MCF 10A (cell line): ENCODE measurements at regions not wholly inside any gene's neighbourhood (a gene's known extent, or its start where the extent isn't known, plus 50 kb on each side); places are given as distances from the start of the nearest gene placed in this dataset.
A peak's percentile ranks its signal among the peaks of the same experiment; 100 is the strongest.

Source experiments
- BruUV-seq: library from RNA; stranded (reverse); fragments of 400-500 nt; replicated peaks from 2 replicates; lab custom pipeline; 2021; lab: Mats Ljungman, UMichigan
- CTCF ChIA-PET: fragments of 300-600 bp; sonication (Branson Sonifier 250); formaldehyde crosslinking; extraction: SDS; loops from one replicate; lab custom pipeline; 2021; ENCODE audit warnings: antibody characterized with exemption, inconsistent platforms; lab: Yijun Ruan, JAX
- POLR2A ChIA-PET: fragments of 300-600, 350-650 bp; sonication (Branson Sonifier 250); formaldehyde crosslinking; extraction: SDS; loops from one replicate; lab custom pipeline; 2020; ENCODE audit warnings: antibody characterized with exemption, inconsistent platforms; lab: Yijun Ruan, JAX
- DNase-seq: peaks from one replicate; pipeline ENCODE4 v3.0.0-alpha.2; 2018; ENCODE audit not compliant: unreplicated experiment
- H3K27ac Mint-ChIP-seq: one replicate; pipeline ENCODE4 v1.8.0; 2022; ENCODE audit warnings: mild to moderate bottlenecking, low read depth, mixed read lengths; ENCODE audit not compliant: unreplicated experiment
- H3K27me3 Mint-ChIP-seq: one replicate; pipeline ENCODE4 v1.8.0; 2022; ENCODE audit warnings: mixed read lengths; ENCODE audit not compliant: insufficient read depth, unreplicated experiment
- H3K36me3 Mint-ChIP-seq: one replicate; pipeline ENCODE4 v1.8.0; 2022; ENCODE audit warnings: mild to moderate bottlenecking, moderate library complexity, mixed read lengths; ENCODE audit not compliant: insufficient read depth, unreplicated experiment
- H3K4me1 Mint-ChIP-seq: one replicate; pipeline ENCODE4 v1.8.0; 2022; ENCODE audit warnings: mixed read lengths; ENCODE audit not compliant: insufficient read depth, unreplicated experiment
- H3K4me3 Mint-ChIP-seq: one replicate; pipeline ENCODE4 v1.8.0; 2022; ENCODE audit warnings: mild to moderate bottlenecking, moderate library complexity, mixed read lengths; ENCODE audit not compliant: unreplicated experiment
- H3K9me3 Mint-ChIP-seq: one replicate; pipeline ENCODE4 v1.8.0; 2022; ENCODE audit warnings: mixed read lengths; ENCODE audit not compliant: unreplicated experiment
- intact Hi-C: fragments of 100-400 bp; cut with micrococcal nuclease; formaldehyde crosslinking; loops from 2 replicates; pipeline ENCODE4 v1.14.1; 2022
- TF ChIP-seq, protein P1 (sequence below): fragments of 200-600 bp; IDR thresholded peaks from one replicate; pipeline ENCODE4 v1.8.0; 2022; ENCODE audit warnings: antibody characterized with exemption, mild to moderate bottlenecking; ENCODE audit not compliant: unreplicated experiment

- POLR2A ChIA-PET = interaction anchor here (0.6 kb wide), 1 partner anchor 530 kb away, joined by 3 read pairs; no protein-coding TSS in a partner anchor
- H3K36me3 Mint-ChIP-seq = no peaks in the 10 kb centered on the region
- BruUV-seq = no TSS peak
- peaks cover 11% of the 10 kb centered on the region for H3K4me1 Mint-ChIP-seq
- DNase-seq = peak; percentile 76
- H3K27me3 Mint-ChIP-seq = no peaks in the 10 kb centered on the region
- TF ChIP-seq, protein P1, sequence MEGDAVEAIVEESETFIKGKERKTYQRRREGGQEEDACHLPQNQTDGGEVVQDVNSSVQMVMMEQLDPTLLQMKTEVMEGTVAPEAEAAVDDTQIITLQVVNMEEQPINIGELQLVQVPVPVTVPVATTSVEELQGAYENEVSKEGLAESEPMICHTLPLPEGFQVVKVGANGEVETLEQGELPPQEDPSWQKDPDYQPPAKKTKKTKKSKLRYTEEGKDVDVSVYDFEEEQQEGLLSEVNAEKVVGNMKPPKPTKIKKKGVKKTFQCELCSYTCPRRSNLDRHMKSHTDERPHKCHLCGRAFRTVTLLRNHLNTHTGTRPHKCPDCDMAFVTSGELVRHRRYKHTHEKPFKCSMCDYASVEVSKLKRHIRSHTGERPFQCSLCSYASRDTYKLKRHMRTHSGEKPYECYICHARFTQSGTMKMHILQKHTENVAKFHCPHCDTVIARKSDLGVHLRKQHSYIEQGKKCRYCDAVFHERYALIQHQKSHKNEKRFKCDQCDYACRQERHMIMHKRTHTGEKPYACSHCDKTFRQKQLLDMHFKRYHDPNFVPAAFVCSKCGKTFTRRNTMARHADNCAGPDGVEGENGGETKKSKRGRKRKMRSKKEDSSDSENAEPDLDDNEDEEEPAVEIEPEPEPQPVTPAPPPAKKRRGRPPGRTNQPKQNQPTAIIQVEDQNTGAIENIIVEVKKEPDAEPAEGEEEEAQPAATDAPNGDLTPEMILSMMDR = no peak
- no peak overlapping the region for H3K27ac Mint-ChIP-seq
- intact Hi-C loops = loop anchor here (10.0 kb wide), 2 partner anchors 331 to 929 kb away; no protein-coding TSS in a partner anchor
- no peaks in the 10 kb centered on the region for H3K9me3 Mint-ChIP-seq
- no peak overlapping the region for H3K4me3 Mint-ChIP-seq
- CTCF ChIA-PET = no interaction called here
Measured at GRCh38 chr1:96234299-96234698, 487.3 kb upstream of the PTBP2 start.

GRCh38 chr1:96236156-96236739 lies 485.3 kb upstream of the PTBP2 start:
- BruUV-seq = no TSS peak

DNA sequence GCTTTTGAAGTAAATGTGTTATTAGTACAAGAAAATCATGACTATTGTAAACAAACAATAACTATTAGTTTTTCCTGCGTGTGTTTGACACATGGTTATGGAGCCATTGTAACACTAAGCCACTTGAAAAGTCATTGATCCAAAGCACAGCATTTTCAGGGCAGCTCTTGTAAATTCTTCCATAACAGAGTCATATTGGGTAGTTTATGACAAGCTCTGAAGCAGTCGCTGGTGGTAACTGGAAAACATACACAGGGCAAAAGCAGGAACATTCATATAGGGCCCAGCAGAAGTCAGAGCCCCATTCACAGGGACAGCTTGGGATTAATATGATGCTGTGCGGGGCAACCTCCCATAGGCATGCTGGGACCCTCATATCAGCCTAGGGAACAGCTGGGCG lies 483.2 kb upstream of the PTBP2 start:
- no peak for DNase-seq
- POLR2A ChIA-PET = no interaction called here
- Mint-ChIP-seq H3K27ac (no peak overlapping the region), H3K27me3 (no peaks in the 10 kb centered on the region), H3K36me3 (no peaks in the 10 kb centered on the region), H3K4me3 (no peak overlapping the region), H3K9me3 (no peaks in the 10 kb centered on the region), H3K4me1 (peaks cover 11% of the 10 kb centered on the region)
- CTCF ChIA-PET = interaction anchor here (0.6 to 3.3 kb wide), 4 partner anchors 10 to 512 kb away, joined by 3 to 15 read pairs (median 4); no protein-coding TSS in a partner anchor
- TF ChIP-seq, protein P1 = no peak
- intact Hi-C loops = loop anchor here (10.0 kb wide), 2 partner anchors 326 to 934 kb away; no protein-coding TSS in a partner anchor
- BruUV-seq = no TSS peak

More at GRCh38 chr1:96236156-96236739, 485.3 kb upstream of the PTBP2 start:
- ChIA-PET CTCF (interaction anchor here (0.6 to 3.3 kb wide), 40 partner anchors 8 to 1142 kb away, joined by 3 to 15 read pairs (median 3); no protein-coding TSS in a partner anchor), POLR2A (interaction anchor here (0.5 to 1.2 kb wide), 4 partner anchors 69 to 726 kb away, joined by 3 to 4 read pairs (median 3); no protein-coding TSS in a partner anchor)
- TF ChIP-seq, protein P1 = peak; percentile 63
- H3K4me3 Mint-ChIP-seq = no peak overlapping the region
- peak; percentile 70 for DNase-seq
- intact Hi-C loops = loop anchor here (2.0 to 10.0 kb wide), 3 partner anchors 329 to 931 kb away; no protein-coding TSS in a partner anchor
- H3K4me1 Mint-ChIP-seq = peaks cover 11% of the 10 kb centered on the region
- no peaks in the 10 kb centered on the region for H3K27me3 Mint-ChIP-seq
- H3K9me3 Mint-ChIP-seq = no peaks in the 10 kb centered on the region
- no peak overlapping the region for H3K27ac Mint-ChIP-seq
- H3K36me3 Mint-ChIP-seq = no peaks in the 10 kb centered on the region

DNA sequence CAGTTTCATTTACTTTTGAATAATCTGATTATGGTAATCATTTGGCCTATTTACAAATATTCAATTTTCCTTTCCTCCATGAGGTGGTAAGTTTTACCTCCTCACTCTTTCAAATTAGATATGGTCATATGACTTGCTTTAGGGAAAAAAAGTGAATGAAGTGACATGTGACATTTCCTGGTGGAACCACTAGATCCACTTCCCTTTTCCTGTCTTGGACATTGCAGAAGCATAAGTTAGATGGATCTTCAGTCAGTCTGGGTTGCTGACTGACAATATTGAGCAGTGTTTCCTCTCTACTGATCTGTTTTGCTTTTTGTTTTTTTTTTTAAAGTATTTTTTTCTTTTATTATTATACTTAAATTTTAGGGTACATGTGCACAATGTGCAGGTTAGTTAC lies 481.1 kb upstream of the PTBP2 start:
- ChIA-PET POLR2A (no interaction called here), CTCF (no interaction called here)
- no peaks in the 10 kb centered on the region for H3K27me3 Mint-ChIP-seq
- H3K4me1 Mint-ChIP-seq = peaks cover 5% of the 10 kb centered on the region
- intact Hi-C loops = no loop called here
- H3K4me3 Mint-ChIP-seq = no peak overlapping the region
- no peaks in the 10 kb centered on the region for H3K36me3 Mint-ChIP-seq
- no peak overlapping the region for H3K27ac Mint-ChIP-seq
- BruUV-seq = no TSS peak
- DNase-seq = no peak
- TF ChIP-seq, protein P1 = no peak
- no peaks in the 10 kb centered on the region for H3K9me3 Mint-ChIP-seq
